Chondrocyte (in vitro differentiated cells): ENCODE measurements at regions not wholly inside any gene's neighbourhood (a gene's known extent, or its start where the extent isn't known, plus 50 kb on each side); places are given as distances from the start of the nearest gene placed in this dataset.

Experiments used
- DNase-seq: peaks from one replicate; pipeline ENCODE4 v3.0.0; 2021; ENCODE audit warnings: mixed read lengths, low spot score
- H3K27ac Mint-ChIP-seq: one replicate; pipeline ENCODE4 v1.8.0; 2021; ENCODE audit warnings: mild to moderate bottlenecking, moderate library complexity, mixed read lengths; ENCODE audit not compliant: unreplicated experiment
- H3K27me3 Mint-ChIP-seq: 2 replicates; pipeline ENCODE4 v1.8.0; 2021; ENCODE audit warnings: low read depth, mixed read lengths
- H3K36me3 Mint-ChIP-seq: 2 replicates; pipeline ENCODE4 v1.8.0; 2021; ENCODE audit warnings: low read depth, mixed read lengths
- H3K4me1 Mint-ChIP-seq: 2 replicates; pipeline ENCODE4 v1.8.0; 2021; ENCODE audit warnings: low read depth, mild to moderate bottlenecking, mixed read lengths
- H3K4me3 Mint-ChIP-seq: one replicate; pipeline ENCODE4 v1.8.0; 2021; ENCODE audit warnings: mild to moderate bottlenecking, moderate library complexity, mixed read lengths; ENCODE audit not compliant: unreplicated experiment
- H3K9me3 Mint-ChIP-seq: 2 replicates; pipeline ENCODE4 v1.8.0; 2021; ENCODE audit warnings: low read depth, mixed read lengths
- TF ChIP-seq, protein P1 (sequence below): fragments of 200-600 bp; sonication (generic); IDR thresholded peaks from 2 replicates; pipeline ENCODE4 v1.5.0; 2021; ENCODE audit warnings: antibody characterized with exemption, mild to moderate bottlenecking, moderate library complexity

DNA sequence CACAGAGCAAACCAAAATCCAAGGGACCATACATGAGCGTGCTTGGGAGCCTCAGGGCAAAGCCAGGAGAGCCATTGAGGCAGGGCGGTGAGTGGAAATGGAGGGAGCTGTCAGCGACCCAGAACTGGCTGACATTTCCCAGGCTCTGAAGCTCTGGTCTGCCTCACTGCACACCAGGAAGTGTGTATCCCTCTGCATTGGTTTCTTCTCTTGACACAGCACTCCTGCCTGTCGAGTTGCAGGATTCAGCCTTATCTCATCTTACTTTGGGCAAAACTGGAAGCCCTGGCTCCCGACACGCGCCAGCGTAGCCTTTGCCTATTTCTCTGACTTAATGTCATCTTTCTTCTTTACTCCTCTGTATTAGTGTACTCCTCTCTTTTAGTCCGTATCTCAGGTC lies 144.7 kb upstream of the HS3ST3A1 start:
- no peak overlapping the region for H3K27ac Mint-ChIP-seq
- DNase-seq, result no peak
- TF ChIP-seq, protein P1, sequence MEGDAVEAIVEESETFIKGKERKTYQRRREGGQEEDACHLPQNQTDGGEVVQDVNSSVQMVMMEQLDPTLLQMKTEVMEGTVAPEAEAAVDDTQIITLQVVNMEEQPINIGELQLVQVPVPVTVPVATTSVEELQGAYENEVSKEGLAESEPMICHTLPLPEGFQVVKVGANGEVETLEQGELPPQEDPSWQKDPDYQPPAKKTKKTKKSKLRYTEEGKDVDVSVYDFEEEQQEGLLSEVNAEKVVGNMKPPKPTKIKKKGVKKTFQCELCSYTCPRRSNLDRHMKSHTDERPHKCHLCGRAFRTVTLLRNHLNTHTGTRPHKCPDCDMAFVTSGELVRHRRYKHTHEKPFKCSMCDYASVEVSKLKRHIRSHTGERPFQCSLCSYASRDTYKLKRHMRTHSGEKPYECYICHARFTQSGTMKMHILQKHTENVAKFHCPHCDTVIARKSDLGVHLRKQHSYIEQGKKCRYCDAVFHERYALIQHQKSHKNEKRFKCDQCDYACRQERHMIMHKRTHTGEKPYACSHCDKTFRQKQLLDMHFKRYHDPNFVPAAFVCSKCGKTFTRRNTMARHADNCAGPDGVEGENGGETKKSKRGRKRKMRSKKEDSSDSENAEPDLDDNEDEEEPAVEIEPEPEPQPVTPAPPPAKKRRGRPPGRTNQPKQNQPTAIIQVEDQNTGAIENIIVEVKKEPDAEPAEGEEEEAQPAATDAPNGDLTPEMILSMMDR, result no peak
- no peaks in the 10 kb centered on the region for H3K4me1 Mint-ChIP-seq
- no peak overlapping the region for H3K4me3 Mint-ChIP-seq
- H3K9me3 Mint-ChIP-seq, result peaks cover 2% of the 10 kb centered on the region
- no peaks in the 10 kb centered on the region for H3K36me3 Mint-ChIP-seq
- H3K27me3 Mint-ChIP-seq, result no peaks in the 10 kb centered on the region

DNA sequence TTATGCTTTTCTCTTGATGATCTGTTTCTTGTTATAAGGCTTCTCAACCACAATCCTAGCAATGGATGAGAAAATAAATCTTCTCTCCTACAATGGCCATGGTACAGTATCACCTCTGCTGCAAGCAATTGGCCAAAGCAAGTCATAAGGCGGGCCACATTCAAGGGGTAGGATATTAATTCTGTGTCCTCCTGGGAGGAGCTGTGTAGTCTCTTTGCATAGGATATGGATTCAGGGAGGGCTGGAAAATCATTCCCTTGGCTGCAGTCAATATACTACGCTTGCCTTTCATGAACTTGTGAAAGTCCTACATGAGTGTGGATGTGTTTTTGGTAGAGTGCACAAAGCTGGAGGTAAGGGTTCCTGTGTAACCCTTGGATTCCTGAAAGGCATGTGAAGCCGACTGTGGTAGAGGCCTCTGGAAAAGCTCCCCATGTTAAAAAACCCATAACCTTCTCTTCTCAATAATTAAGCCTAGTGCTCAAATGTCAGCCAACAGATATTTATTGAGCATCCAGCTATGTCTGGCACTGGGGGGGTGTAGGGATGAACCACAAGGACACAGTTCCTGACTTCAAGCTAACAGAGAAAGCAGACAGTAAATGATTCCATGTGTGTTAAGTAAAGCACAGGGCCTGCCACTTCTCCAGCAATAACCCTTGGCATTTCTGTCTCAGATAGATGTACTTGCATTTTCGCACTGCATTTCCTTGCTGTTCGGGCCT lies 147.6 kb upstream of the HS3ST3A1 start:
- peaks cover 2% of the 10 kb centered on the region for H3K9me3 Mint-ChIP-seq
- H3K27ac Mint-ChIP-seq, result no peak overlapping the region
- no peak for DNase-seq
- no peaks in the 10 kb centered on the region for H3K4me1 Mint-ChIP-seq
- no peaks in the 10 kb centered on the region for H3K27me3 Mint-ChIP-seq
- H3K4me3 Mint-ChIP-seq, result no peak overlapping the region
- no peaks in the 10 kb centered on the region for H3K36me3 Mint-ChIP-seq
- TF ChIP-seq, protein P1, result no peak

DNA sequence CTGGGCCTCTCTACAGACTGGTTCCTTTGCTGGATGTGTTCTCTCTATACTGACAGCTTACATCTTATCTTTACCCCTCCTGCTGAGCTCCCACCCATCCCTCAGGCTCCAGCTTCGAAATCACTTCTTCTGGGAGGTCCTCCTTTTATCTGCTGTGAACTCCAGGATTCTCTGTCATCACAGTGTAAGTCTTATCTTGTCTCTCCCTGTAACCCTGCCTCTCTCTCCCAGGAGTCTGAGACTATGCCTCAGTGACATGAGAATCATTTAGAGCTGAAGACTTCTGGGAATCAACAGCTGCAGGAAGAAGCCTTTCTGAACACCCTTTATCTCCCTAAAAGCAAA lies 148.1 kb upstream of the HS3ST3A1 start:
- Mint-ChIP-seq H3K4me1 (no peaks in the 10 kb centered on the region), H3K27me3 (no peaks in the 10 kb centered on the region), H3K36me3 (no peaks in the 10 kb centered on the region), H3K9me3 (no peaks in the 10 kb centered on the region), H3K27ac (no peak overlapping the region), H3K4me3 (no peak overlapping the region)
- TF ChIP-seq, protein P1, result no peak
- no peak for DNase-seq

DNA sequence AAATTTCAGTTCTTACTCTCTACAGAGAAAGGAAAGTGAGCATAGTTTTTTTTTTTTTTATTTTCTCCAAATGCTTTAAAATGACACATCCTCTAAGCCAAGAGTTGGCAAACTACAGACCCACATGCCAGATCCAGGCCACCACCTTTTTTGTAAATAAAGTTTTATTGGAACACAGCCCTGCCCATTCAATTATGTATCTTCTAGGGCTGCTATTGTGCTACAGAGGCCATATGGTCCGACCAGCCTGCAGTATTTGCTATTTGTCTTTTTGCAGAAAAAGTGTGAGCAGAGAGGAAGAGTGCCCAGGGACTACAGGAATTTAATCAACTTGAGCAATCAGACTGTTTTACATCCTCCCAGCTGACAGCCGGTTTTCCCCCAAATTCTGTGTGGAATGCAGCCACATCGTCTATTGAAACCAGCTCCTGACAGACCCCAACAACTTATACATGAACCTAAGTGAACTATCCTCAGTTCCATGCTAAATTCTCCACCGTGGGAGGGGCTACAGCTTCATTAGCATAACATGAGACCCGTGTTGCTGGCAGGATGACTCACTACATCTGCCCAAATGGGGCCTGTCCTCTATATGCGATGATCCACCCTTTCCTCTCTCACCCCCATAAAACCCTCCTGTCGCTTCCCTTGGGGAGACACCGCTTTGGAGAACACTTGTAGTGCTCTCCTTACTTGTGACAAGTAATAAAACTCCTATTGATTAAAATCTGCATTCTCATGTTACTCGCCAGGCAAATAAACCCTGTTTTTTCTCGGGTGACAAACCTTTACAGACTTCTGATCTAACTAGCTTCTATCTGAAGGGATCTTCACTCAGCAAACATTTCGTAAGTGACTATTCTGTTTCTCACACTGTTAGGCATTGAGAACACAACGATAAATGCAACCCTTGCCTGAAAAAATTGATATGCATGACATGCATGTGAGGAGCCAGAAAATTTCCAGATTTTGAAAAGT lies 149.4 kb upstream of the HS3ST3A1 start:
- H3K36me3 Mint-ChIP-seq, result no peaks in the 10 kb centered on the region
- H3K4me3 Mint-ChIP-seq, result no peak overlapping the region
- H3K27ac Mint-ChIP-seq, result no peak overlapping the region
- H3K9me3 Mint-ChIP-seq, result no peaks in the 10 kb centered on the region
- no peaks in the 10 kb centered on the region for H3K27me3 Mint-ChIP-seq
- DNase-seq, result no peak
- TF ChIP-seq, protein P1, result no peak
- no peaks in the 10 kb centered on the region for H3K4me1 Mint-ChIP-seq

GRCh38 chr17:13753154-13753553 lies 151.4 kb upstream of the HS3ST3A1 start:
- Mint-ChIP-seq H3K27ac (no peak overlapping the region), H3K4me3 (no peak overlapping the region), H3K9me3 (no peaks in the 10 kb centered on the region), H3K36me3 (no peaks in the 10 kb centered on the region), H3K4me1 (no peaks in the 10 kb centered on the region), H3K27me3 (no peaks in the 10 kb centered on the region)
- TF ChIP-seq, protein P1, result no peak
- DNase-seq, result no peak
